ENCODE measurements at regions not wholly inside any gene's neighbourhood (a gene's known extent, or its start where the extent isn't known, plus 50 kb on each side); places are given as distances from the start of the nearest gene placed in this dataset.

GRCh38 chr2:72003124-72003523 lies 144.5 kb downstream of the CYP26B1 start:
- no peaks in the 10 kb centered on the region for H3K36me3 ChIP-seq (ENCODE audit: control insufficient read depth in 1 of 2, insufficient read depth in 2 of 2, low read length in 1 of 2)
- DNase-seq: no peak
- no peak for ATAC-seq (ENCODE audit: low FRiP score)
- no peaks in the 10 kb centered on the region for H3K4me1 ChIP-seq (ENCODE audit: control insufficient read depth in 1 of 2, insufficient read depth in 2 of 2, low read length in 2 of 2)
- no peak overlapping the region for H3K4me3 ChIP-seq (ENCODE audit: low read length in 2 of 2)
- no peak overlapping the region for H3K27ac ChIP-seq (ENCODE audit: low read depth in 1 of 2, low read length in 2 of 2)
- H3K27me3 ChIP-seq (ENCODE audit: control insufficient read depth in 1 of 2, insufficient read depth in 2 of 2, low read length in 1 of 2): no peaks in the 10 kb centered on the region
- intact Hi-C loops (cut with DNase I): no loop called here
- H3K9me3 ChIP-seq (ENCODE audit: control insufficient read depth, low read length): no peaks in the 10 kb centered on the region
- WGBS, 2 donors: 97% methylated on average over 8 of the region's 8 CpGs

- ATAC-seq (ENCODE audit: low FRiP score) (no peak), DNase-seq (no peak)
- no peaks in the 10 kb centered on the region for H3K27me3 ChIP-seq (ENCODE audit: control insufficient read depth in 1 of 2, insufficient read depth in 2 of 2, low read length in 1 of 2)
- 49 to 55% methylated on average over 9 of the region's 9 CpGs for WGBS, 2 donors
- no peaks in the 10 kb centered on the region for H3K36me3 ChIP-seq (ENCODE audit: control insufficient read depth in 1 of 2, insufficient read depth in 2 of 2, low read length in 1 of 2)
- intact Hi-C loops (cut with DNase I): no loop called here
- no peaks in the 10 kb centered on the region for H3K9me3 ChIP-seq (ENCODE audit: control insufficient read depth, low read length)
- no peak overlapping the region for H3K27ac ChIP-seq (ENCODE audit: low read depth in 1 of 2, low read length in 2 of 2)
- H3K4me1 ChIP-seq (ENCODE audit: control insufficient read depth in 1 of 2, insufficient read depth in 2 of 2, low read length in 2 of 2): no peaks in the 10 kb centered on the region
- H3K4me3 ChIP-seq (ENCODE audit: low read length in 2 of 2): no peak overlapping the region
Observed at GRCh38 chr2:72001937-72002690, 145.5 kb downstream of the CYP26B1 start.

- H3K36me3 ChIP-seq (ENCODE audit: control insufficient read depth in 1 of 2, insufficient read depth in 2 of 2, low read length in 1 of 2): no peaks in the 10 kb centered on the region
- no peaks in the 10 kb centered on the region for H3K4me1 ChIP-seq (ENCODE audit: control insufficient read depth in 1 of 2, insufficient read depth in 2 of 2, low read length in 2 of 2)
Observed at GRCh38 chr2:72000110-72000509, 147.6 kb downstream of the CYP26B1 start.

GRCh38 chr2:71999580-71999979 lies 148.1 kb downstream of the CYP26B1 start:
- DNase-seq (no peak), ATAC-seq (ENCODE audit: low FRiP score) (no peak)
- H3K4me1 ChIP-seq (ENCODE audit: control insufficient read depth in 1 of 2, insufficient read depth in 2 of 2, low read length in 2 of 2): no peaks in the 10 kb centered on the region
- H3K4me3 ChIP-seq (ENCODE audit: low read length in 2 of 2): no peak overlapping the region
- intact Hi-C loops (cut with DNase I): loop anchor here (5.0 kb wide), 2 partner anchors 77 to 447 kb away; no protein-coding TSS in a partner anchor
- no peaks in the 10 kb centered on the region for H3K9me3 ChIP-seq (ENCODE audit: control insufficient read depth, low read length)
- no peak overlapping the region for H3K27ac ChIP-seq (ENCODE audit: low read depth in 1 of 2, low read length in 2 of 2)
- H3K27me3 ChIP-seq (ENCODE audit: control insufficient read depth in 1 of 2, insufficient read depth in 2 of 2, low read length in 1 of 2): no peaks in the 10 kb centered on the region
- no peaks in the 10 kb centered on the region for H3K36me3 ChIP-seq (ENCODE audit: control insufficient read depth in 1 of 2, insufficient read depth in 2 of 2, low read length in 1 of 2)
- WGBS, 2 donors: 88 to 89% methylated on average over 5 of the region's 5 CpGs

More at GRCh38 chr2:72000110-72000509, 147.6 kb downstream of the CYP26B1 start:
- Histone ChIP-seq H3K27ac (ENCODE audit: low read depth in 1 of 2, low read length in 2 of 2) (no peak overlapping the region), H3K27me3 (ENCODE audit: control insufficient read depth in 1 of 2, insufficient read depth in 2 of 2, low read length in 1 of 2) (no peaks in the 10 kb centered on the region), H3K4me3 (ENCODE audit: low read length in 2 of 2) (no peak overlapping the region), H3K9me3 (ENCODE audit: control insufficient read depth, low read length) (no peaks in the 10 kb centered on the region)
- intact Hi-C loops (cut with DNase I): no loop called here
- DNase-seq (no peak), ATAC-seq (ENCODE audit: low FRiP score) (no peak)
- WGBS, 2 donors: 73 to 74% methylated on average over 7 of the region's 7 CpGs

GRCh38 chr2:71997843-71998242 lies 149.8 kb downstream of the CYP26B1 start:
- ATAC-seq (ENCODE audit: low FRiP score) (no peak), DNase-seq (no peak)
- no peaks in the 10 kb centered on the region for H3K9me3 ChIP-seq (ENCODE audit: control insufficient read depth, low read length)
- H3K27me3 ChIP-seq (ENCODE audit: control insufficient read depth in 1 of 2, insufficient read depth in 2 of 2, low read length in 1 of 2): no peaks in the 10 kb centered on the region
- intact Hi-C loops (cut with DNase I): loop anchor here (5.0 kb wide), 2 partner anchors 76 to 446 kb away; no protein-coding TSS in a partner anchor
- H3K4me3 ChIP-seq (ENCODE audit: low read length in 2 of 2): no peak overlapping the region
- no peaks in the 10 kb centered on the region for H3K4me1 ChIP-seq (ENCODE audit: control insufficient read depth in 1 of 2, insufficient read depth in 2 of 2, low read length in 2 of 2)
- no peak overlapping the region for H3K27ac ChIP-seq (ENCODE audit: low read depth in 1 of 2, low read length in 2 of 2)
- H3K36me3 ChIP-seq (ENCODE audit: control insufficient read depth in 1 of 2, insufficient read depth in 2 of 2, low read length in 1 of 2): no peaks in the 10 kb centered on the region

GRCh38 chr2:71995067-71995665 lies 152.5 kb downstream of the CYP26B1 start:
- H3K4me1 ChIP-seq (ENCODE audit: control insufficient read depth in 1 of 2, insufficient read depth in 2 of 2, low read length in 2 of 2): no peaks in the 10 kb centered on the region
- intact Hi-C loops (cut with DNase I): loop anchor here (2.0 to 5.0 kb wide), 3 partner anchors 73 to 443 kb away; no protein-coding TSS in a partner anchor

GRCh38 chr2:71992036-71992435 lies 155.6 kb downstream of the CYP26B1 start:
- H3K4me3 ChIP-seq (ENCODE audit: low read length in 2 of 2): no peak overlapping the region
- intact Hi-C loops (cut with DNase I): loop anchor here in 1 of 2 donors (5.0 kb wide), 1 partner anchor 190 kb away; no protein-coding TSS in a partner anchor
- DNase-seq (no peak), ATAC-seq (ENCODE audit: low FRiP score) (no peak)
- peaks cover 0 to 1% of the 10 kb centered on the region in 2 donors for H3K27me3 ChIP-seq (ENCODE audit: control insufficient read depth in 1 of 2, insufficient read depth in 2 of 2, low read length in 1 of 2)
- H3K27ac ChIP-seq (ENCODE audit: low read depth in 1 of 2, low read length in 2 of 2): no peak overlapping the region
- H3K4me1 ChIP-seq (ENCODE audit: control insufficient read depth in 1 of 2, insufficient read depth in 2 of 2, low read length in 2 of 2): no peaks in the 10 kb centered on the region
- H3K9me3 ChIP-seq (ENCODE audit: control insufficient read depth, low read length): no peaks in the 10 kb centered on the region
- no peaks in the 10 kb centered on the region for H3K36me3 ChIP-seq (ENCODE audit: control insufficient read depth in 1 of 2, insufficient read depth in 2 of 2, low read length in 1 of 2)
- 55 to 64% methylated on average over 2 of the region's 2 CpGs for WGBS, 2 donors

More at GRCh38 chr2:71995067-71995665, 152.5 kb downstream of the CYP26B1 start:
- Histone ChIP-seq H3K9me3 (ENCODE audit: control insufficient read depth, low read length) (no peaks in the 10 kb centered on the region), H3K27me3 (ENCODE audit: control insufficient read depth in 1 of 2, insufficient read depth in 2 of 2, low read length in 1 of 2) (peaks cover 0 to 1% of the 10 kb centered on the region in 2 donors), H3K4me3 (ENCODE audit: low read length in 2 of 2) (no peak overlapping the region), H3K27ac (ENCODE audit: low read depth in 1 of 2, low read length in 2 of 2) (no peak overlapping the region), H3K36me3 (ENCODE audit: control insufficient read depth in 1 of 2, insufficient read depth in 2 of 2, low read length in 1 of 2) (no peaks in the 10 kb centered on the region)
- DNase-seq (no peak), ATAC-seq (ENCODE audit: low FRiP score) (no peak)
- 79 to 80% methylated on average over 3 of the region's 3 CpGs for WGBS, 2 donors

GRCh38 chr2:71991397-71991796 lies 156.3 kb downstream of the CYP26B1 start:
- 92 to 94% methylated on average over 4 of the region's 4 CpGs for WGBS, 2 donors
- intact Hi-C loops (cut with DNase I): loop anchor here in 1 of 2 donors (5.0 kb wide), 1 partner anchor 189 kb away; no protein-coding TSS in a partner anchor

More at GRCh38 chr2:71991397-71991796, 156.3 kb downstream of the CYP26B1 start:
- DNase-seq (no peak), ATAC-seq (ENCODE audit: low FRiP score) (no peak)
- Histone ChIP-seq H3K9me3 (ENCODE audit: control insufficient read depth, low read length) (no peaks in the 10 kb centered on the region), H3K27me3 (ENCODE audit: control insufficient read depth in 1 of 2, insufficient read depth in 2 of 2, low read length in 1 of 2) (peaks cover 0 to 1% of the 10 kb centered on the region in 2 donors), H3K4me3 (ENCODE audit: low read length in 2 of 2) (no peak overlapping the region), H3K27ac (ENCODE audit: low read depth in 1 of 2, low read length in 2 of 2) (no peak overlapping the region), H3K36me3 (ENCODE audit: control insufficient read depth in 1 of 2, insufficient read depth in 2 of 2, low read length in 1 of 2) (no peaks in the 10 kb centered on the region), H3K4me1 (ENCODE audit: control insufficient read depth in 1 of 2, insufficient read depth in 2 of 2, low read length in 2 of 2) (no peaks in the 10 kb centered on the region)
